IMR-90 (cell line): ENCODE measurements at regions not wholly inside any gene's neighbourhood (a gene's known extent, or its start where the extent isn't known, plus 50 kb on each side); places are given as distances from the start of the nearest gene placed in this dataset.

ENCODE experiments used
- ATAC-seq: fragments of 200-7000 bp; cut with Tn5 transposase; 2 replicates; pipeline ENCODE4 v1.9.1; 2020; ENCODE audit warnings: low read depth, mild to moderate bottlenecking, moderate library complexity
- BruUV-seq: library from RNA; stranded (reverse); fragments of 400-500 nt; replicated peaks from 2 replicates; lab custom pipeline; 2021; lab: Mats Ljungman, UMichigan
- CTCF ChIA-PET: fragments of 300-600 bp; formaldehyde crosslinking; extraction: SDS; loops from one replicate; lab custom pipeline; 2021; ENCODE audit warnings: antibody characterized with exemption; lab: Yijun Ruan, JAX
- POLR2A ChIA-PET: fragments of 300-600 bp; sonication (Branson Sonifier 250); formaldehyde crosslinking; loops from one replicate; lab custom pipeline; 2022; ENCODE audit warnings: antibody characterized with exemption; ENCODE audit not compliant: unreplicated experiment; lab: Charles Lee
- DNase-seq: peaks from one replicate; pipeline ENCODE4 v3.0.0; 2013
- H2AFZ ChIP-seq: replicated peaks from 2 replicates; pipeline ENCODE3; 2013; ENCODE audit warnings: low read length, mild to moderate bottlenecking; ENCODE audit not compliant: poor library complexity
- H2AK5ac ChIP-seq: 2 replicates; pipeline ENCODE4 v1.6.1; 2013; ENCODE audit warnings: low read depth, low read length, inconsistent platforms
- H2AK9ac ChIP-seq: replicated peaks from 2 replicates; pipeline ENCODE3; 2013; ENCODE audit warnings: mild to moderate bottlenecking, low read depth, low read length, moderate library complexity; ENCODE audit not compliant: poor library complexity
- H2BK120ac ChIP-seq: 2 replicates; pipeline ENCODE4 v1.6.1; 2013; ENCODE audit warnings: low read depth, low read length, inconsistent platforms
- H2BK15ac ChIP-seq: 3 replicates; pipeline ENCODE4 v1.6.1; 2013; ENCODE audit warnings: low read depth, low read length, inconsistent platforms
- H2BK20ac ChIP-seq: 2 replicates; pipeline ENCODE4 v1.6.1; 2013; ENCODE audit warnings: low read depth, mild to moderate bottlenecking, inconsistent platforms, low read length, moderate library complexity
- H2BK5ac ChIP-seq: 2 replicates; pipeline ENCODE4 v1.6.1; 2013; ENCODE audit warnings: mild to moderate bottlenecking, low read depth, low read length, inconsistent platforms; ENCODE audit not compliant: poor library complexity, severe bottlenecking
- H3K14ac ChIP-seq: replicated peaks from 2 replicates; pipeline ENCODE4 v1.6.1; 2013; ENCODE audit warnings: low read depth, low read length, inconsistent platforms
- H3K18ac ChIP-seq: 2 replicates; pipeline ENCODE4 v1.6.1; 2013; ENCODE audit warnings: low read depth, low read length, control low read depth
- H3K23ac ChIP-seq: 2 replicates; pipeline ENCODE4 v1.6.1; 2013; ENCODE audit warnings: low read depth, low read length, inconsistent platforms
- H3K27ac ChIP-seq: 2 replicates; pipeline ENCODE4 v1.5.1; 2013; ENCODE audit warnings: mild to moderate bottlenecking, control low read depth, low read length; ENCODE audit not compliant: insufficient read depth
- H3K27me3 ChIP-seq: 2 replicates; pipeline ENCODE4 v1.6.1; 2013; ENCODE audit warnings: low read length; ENCODE audit not compliant: control insufficient read depth, insufficient read depth
- H3K36me3 ChIP-seq: 2 replicates; pipeline ENCODE4 v1.6.1; 2013; ENCODE audit warnings: low read length, mixed read lengths; ENCODE audit not compliant: control insufficient read depth, insufficient read depth
- H3K4ac ChIP-seq: 2 replicates; pipeline ENCODE4 v1.6.1; 2013; ENCODE audit warnings: low read depth, low read length, inconsistent platforms
- H3K4me1 ChIP-seq: 2 replicates; pipeline ENCODE4 v1.6.1; 2013; ENCODE audit warnings: low read length, mixed read lengths; ENCODE audit not compliant: control insufficient read depth, insufficient read depth
- H3K4me2 ChIP-seq: 2 replicates; pipeline ENCODE4 v1.6.1; 2013; ENCODE audit warnings: low read depth, mild to moderate bottlenecking, control low read depth, low read length, moderate library complexity
- H3K4me3 ChIP-seq: 2 replicates; pipeline ENCODE4 v1.5.1; 2013; ENCODE audit warnings: low read depth, mild to moderate bottlenecking, control low read depth, low read length, moderate library complexity; ENCODE audit not compliant: insufficient read depth
- H3K56ac ChIP-seq: 2 replicates; pipeline ENCODE4 v1.6.1; 2013; ENCODE audit warnings: low read length, inconsistent platforms; ENCODE audit not compliant: insufficient read depth; ENCODE audit errors: extremely low read depth
- H3K79me1 ChIP-seq, 2 experiments: 2 replicates each; pipeline ENCODE4 v1.6.1; 2013; ENCODE audit warnings: low read length in 2 of 2, inconsistent platforms in 1 of 2, low read depth in 1 of 2
- H3K9ac ChIP-seq: 2 replicates; pipeline ENCODE4 v1.6.1; 2013; ENCODE audit warnings: low read depth, low read length, control low read depth
- H3K9me1 ChIP-seq: 2 replicates; pipeline ENCODE4 v1.6.1; 2013; ENCODE audit warnings: low read length, inconsistent platforms; ENCODE audit not compliant: insufficient read depth
- H3K9me3 ChIP-seq: 2 replicates; pipeline ENCODE4 v1.6.1; 2013; ENCODE audit warnings: low read length; ENCODE audit not compliant: control insufficient read depth, insufficient read depth
- H4K20me1 ChIP-seq: 2 replicates; pipeline ENCODE4 v1.6.1; 2013; ENCODE audit warnings: low read length, inconsistent platforms; ENCODE audit not compliant: insufficient read depth
- H4K5ac ChIP-seq: 2 replicates; pipeline ENCODE4 v1.6.1; 2013; ENCODE audit warnings: mild to moderate bottlenecking, low read depth, low read length, control low read depth
- H4K8ac ChIP-seq, 2 experiments: 2 replicates each; pipeline ENCODE4 v1.6.1; 2013; ENCODE audit warnings: low read depth in 2 of 2, low read length in 2 of 2, control low read depth in 1 of 2, inconsistent platforms in 1 of 2
- H4K91ac ChIP-seq: 2 replicates; pipeline ENCODE4 v1.6.1; 2013; ENCODE audit warnings: low read depth, low read length, inconsistent platforms; ENCODE audit not compliant: insufficient read depth
- CEBPB ChIP-seq: IDR thresholded peaks from 2 replicates; pipeline ENCODE4 v1.6.1; 2012; ENCODE audit warnings: low read depth, low read length, improper control_type of control experiment
- CHD1 ChIP-seq: IDR thresholded peaks from 2 replicates; pipeline ENCODE4 v1.6.1; 2012; ENCODE audit warnings: low read depth, low read length, improper control_type of control experiment
- MAFK ChIP-seq: IDR thresholded peaks from 2 replicates; pipeline ENCODE4 v1.6.1; 2012; ENCODE audit warnings: low read depth, low read length, improper control_type of control experiment
- MXI1 ChIP-seq: IDR thresholded peaks from 2 replicates; pipeline ENCODE4 v1.6.1; 2012; ENCODE audit warnings: low read depth, mild to moderate bottlenecking, low read length, moderate library complexity, borderline replicate concordance
- WGBS, 2 experiments: methylation state at CpG; one replicate each; pipeline versions ENCODE4 v1.1.5 to v1.1.7; 2013; ENCODE audit warnings: missing lambda C conversion rate in 2 of 2; ENCODE audit not compliant: insufficient read length in 1 of 2; ENCODE audit errors: extremely low coverage in 2 of 2; 5-methylcytosine and 5-hydroxymethylcytosine counted together
- dilution Hi-C: fragments of 300-500 bp; cut with HindIII; formaldehyde crosslinking; loops from one replicate; pipeline ENCODE4 v1.14.3; 2018; ENCODE audit warnings: low sequenced_read_pairs; ENCODE audit not compliant: unreplicated experiment
- in situ Hi-C: fragments of 300-500 bp; cut with MboI; formaldehyde crosslinking; loops from 3 replicates; pipeline ENCODE4 v1.14.3; 2019; ENCODE audit warnings: low sequenced_read_pairs, inconsistent platforms, mixed read lengths
- intact Hi-C: fragments of 100-400 bp; cut with micrococcal nuclease; formaldehyde crosslinking; loops from 2 replicates; pipeline ENCODE4 v1.10.0; 2022
- TF ChIP-seq, protein P1 (sequence below): conservative IDR thresholded peaks from 2 replicates; pipeline ENCODE4 v1.5.1; 2012; ENCODE audit warnings: mild to moderate bottlenecking, low read depth, low read length, improper control_type of control experiment

GRCh38 chr5:133819977-133820471 is 148.4 kb downstream of the C5orf15 start:
- Histone ChIP-seq H4K8ac (no peak overlapping the region), H3K4me1 (no peaks in the 10 kb centered on the region), H3K9me1 (no peaks in the 10 kb centered on the region), H2AK9ac (no peak overlapping the region), H3K14ac (no peak overlapping the region), H4K20me1 (no peaks in the 10 kb centered on the region), H3K4me2 (no peak overlapping the region), H2BK120ac (no peak overlapping the region), H3K9ac (no peak overlapping the region), H3K27me3 (peaks cover 33% of the 10 kb centered on the region), H4K5ac (no peak overlapping the region), H3K9me3 (no peaks in the 10 kb centered on the region), H3K36me3 (no peaks in the 10 kb centered on the region), H3K56ac (no peak overlapping the region), H3K79me1 (no peaks in the 10 kb centered on the region), H2AFZ (no peak overlapping the region), H3K4ac (no peak overlapping the region), H3K18ac (no peak overlapping the region), H3K27ac (no peak overlapping the region), H2BK20ac (no peak overlapping the region), H2BK5ac (no peak overlapping the region), H4K91ac (no peak overlapping the region), H3K4me3 (no peak overlapping the region), H2BK15ac (no peak overlapping the region), H2AK5ac (no peak overlapping the region), H3K23ac (no peak overlapping the region)
- no CpG with 5 or more reads among the region's 11 CpGs for WGBS, 2 experiments
- ChIA-PET POLR2A (no interaction called here), CTCF (no interaction called here)
- dilution Hi-C loops (no loop called here), in situ Hi-C loops (no loop called here), intact Hi-C loops (no loop called here)
- no peak for TF ChIP-seq MAFK
- no peak for TF ChIP-seq CHD1
- TF ChIP-seq CEBPB: no peak
- no peak for TF ChIP-seq MXI1
- TF ChIP-seq, protein P1, sequence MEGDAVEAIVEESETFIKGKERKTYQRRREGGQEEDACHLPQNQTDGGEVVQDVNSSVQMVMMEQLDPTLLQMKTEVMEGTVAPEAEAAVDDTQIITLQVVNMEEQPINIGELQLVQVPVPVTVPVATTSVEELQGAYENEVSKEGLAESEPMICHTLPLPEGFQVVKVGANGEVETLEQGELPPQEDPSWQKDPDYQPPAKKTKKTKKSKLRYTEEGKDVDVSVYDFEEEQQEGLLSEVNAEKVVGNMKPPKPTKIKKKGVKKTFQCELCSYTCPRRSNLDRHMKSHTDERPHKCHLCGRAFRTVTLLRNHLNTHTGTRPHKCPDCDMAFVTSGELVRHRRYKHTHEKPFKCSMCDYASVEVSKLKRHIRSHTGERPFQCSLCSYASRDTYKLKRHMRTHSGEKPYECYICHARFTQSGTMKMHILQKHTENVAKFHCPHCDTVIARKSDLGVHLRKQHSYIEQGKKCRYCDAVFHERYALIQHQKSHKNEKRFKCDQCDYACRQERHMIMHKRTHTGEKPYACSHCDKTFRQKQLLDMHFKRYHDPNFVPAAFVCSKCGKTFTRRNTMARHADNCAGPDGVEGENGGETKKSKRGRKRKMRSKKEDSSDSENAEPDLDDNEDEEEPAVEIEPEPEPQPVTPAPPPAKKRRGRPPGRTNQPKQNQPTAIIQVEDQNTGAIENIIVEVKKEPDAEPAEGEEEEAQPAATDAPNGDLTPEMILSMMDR: no peak
- no TSS peak for BruUV-seq
- DNase-seq: no peak
- ATAC-seq: no peak
